HG03066 (cell line): ENCODE measurements at regions not wholly inside any gene's neighbourhood (a gene's known extent, or its start where the extent isn't known, plus 50 kb on each side); places are given as distances from the start of the nearest gene placed in this dataset.

Source experiments
- ATAC-seq: cut with Tn5 transposase; IDR thresholded peaks from one replicate; pipeline ENCODE4 v1.9.1; 2021; ENCODE audit warnings: low read depth; ENCODE audit not compliant: unreplicated experiment

DNA sequence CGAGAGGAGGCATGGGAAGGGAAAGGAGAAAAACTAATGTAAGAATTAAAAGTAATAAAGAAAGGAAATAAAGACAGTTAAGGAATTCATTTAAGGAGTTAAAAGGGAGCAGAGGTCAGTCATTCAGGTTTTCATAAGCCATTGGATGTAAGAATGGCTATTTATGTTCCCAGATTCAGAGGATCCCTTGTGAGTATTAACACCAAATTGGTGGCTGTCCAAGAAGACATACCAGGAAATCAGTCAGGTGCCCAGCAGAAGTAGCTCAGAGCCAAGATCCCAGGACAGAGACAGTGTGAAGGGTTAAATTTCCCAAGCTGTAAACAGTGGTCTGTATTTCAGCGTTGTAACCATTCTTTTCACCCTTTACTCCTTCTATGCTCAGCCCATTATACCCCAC is 550.4 kb downstream of the BCL11A start:
- no peak for ATAC-seq

DNA sequence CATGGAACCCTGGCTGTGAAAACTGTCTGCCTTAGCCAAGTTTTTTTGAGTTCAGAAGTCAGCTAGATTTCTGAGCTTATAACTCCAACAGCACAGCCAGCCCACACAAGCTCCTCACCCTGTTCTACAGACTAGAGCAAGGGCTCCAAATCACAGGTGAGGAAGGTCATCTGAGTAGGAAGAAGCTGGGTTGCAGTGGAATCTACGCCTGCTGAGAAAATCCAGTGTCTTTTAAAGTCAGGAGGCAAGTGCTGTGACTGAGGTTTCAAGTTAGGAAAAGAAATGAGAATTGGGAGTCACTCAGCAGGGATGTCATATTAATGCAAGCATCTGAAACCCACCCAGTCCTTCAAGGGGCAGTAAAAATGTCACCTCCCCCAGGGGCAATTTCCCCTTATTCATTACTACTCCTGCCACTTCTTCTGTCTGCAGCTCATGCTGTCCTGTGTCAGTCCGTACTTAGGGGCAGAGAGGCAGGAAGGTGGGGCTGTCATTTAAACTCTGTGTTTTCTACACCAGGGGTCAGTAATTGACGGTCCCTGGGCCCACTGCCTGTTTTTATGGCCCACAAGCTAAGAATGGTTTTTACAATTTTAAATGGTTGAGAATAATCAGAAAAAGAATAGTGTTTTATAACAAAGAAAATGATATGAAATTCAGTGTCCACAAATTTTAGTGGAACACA is 551.1 kb downstream of the BCL11A start:
- no peak for ATAC-seq

DNA sequence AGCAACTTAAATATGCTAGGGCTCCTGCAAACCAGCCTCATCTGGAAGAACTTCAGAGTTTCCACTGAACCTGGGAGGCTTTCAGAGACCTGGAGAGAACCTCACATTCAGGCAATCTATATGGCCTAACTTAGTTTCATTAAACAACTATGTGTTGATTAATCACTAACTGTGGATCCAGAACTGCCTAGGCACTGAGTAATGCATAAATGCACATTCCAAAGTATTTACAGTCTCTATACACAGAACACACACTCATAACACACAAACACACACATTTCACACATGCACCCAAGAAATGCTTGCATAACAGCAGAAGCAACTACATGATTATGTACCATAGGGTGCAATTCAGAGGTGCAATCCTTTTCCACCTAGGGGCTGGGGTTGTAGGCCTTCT is 552.8 kb downstream of the BCL11A start:
- ATAC-seq, result no peak

DNA sequence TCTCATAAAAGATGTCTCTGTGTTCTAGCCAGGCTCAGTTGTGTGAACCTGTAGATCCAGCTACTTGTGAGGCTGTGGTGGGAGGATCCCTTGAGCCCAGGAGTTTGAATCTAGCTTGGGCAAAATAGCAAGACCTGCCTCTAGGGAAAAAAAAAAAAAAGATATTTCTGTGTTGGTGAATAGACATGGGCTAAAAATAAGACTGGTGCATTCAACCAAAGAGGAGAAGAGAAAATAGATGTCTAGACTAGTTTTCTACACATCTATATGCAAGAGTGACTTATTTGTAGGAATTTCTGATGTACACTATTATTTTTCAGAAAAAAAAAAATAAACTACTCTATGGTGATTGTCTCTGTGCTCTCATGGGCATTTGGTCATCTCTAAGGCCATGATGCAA is 555.1 kb downstream of the BCL11A start:
- no peak for ATAC-seq

DNA sequence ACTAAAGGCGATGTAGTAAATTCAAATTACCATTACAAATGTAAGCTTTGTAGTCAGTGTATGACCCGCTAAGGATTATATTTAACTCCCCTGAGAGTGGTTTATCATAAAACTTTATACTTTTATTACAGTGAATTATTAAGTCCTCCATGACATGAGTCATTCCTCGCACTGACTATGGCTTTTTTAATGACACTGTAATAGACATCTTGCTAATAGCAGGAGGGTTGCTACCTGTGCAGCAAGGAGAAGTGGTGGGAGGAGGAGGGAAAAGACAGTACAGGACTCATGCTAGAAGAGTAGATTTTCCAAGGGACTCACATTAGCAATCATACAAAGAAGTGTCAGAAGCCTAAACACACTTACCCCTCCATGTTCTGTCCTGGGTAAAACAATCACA is 556.1 kb downstream of the BCL11A start:
- ATAC-seq, result no peak

DNA sequence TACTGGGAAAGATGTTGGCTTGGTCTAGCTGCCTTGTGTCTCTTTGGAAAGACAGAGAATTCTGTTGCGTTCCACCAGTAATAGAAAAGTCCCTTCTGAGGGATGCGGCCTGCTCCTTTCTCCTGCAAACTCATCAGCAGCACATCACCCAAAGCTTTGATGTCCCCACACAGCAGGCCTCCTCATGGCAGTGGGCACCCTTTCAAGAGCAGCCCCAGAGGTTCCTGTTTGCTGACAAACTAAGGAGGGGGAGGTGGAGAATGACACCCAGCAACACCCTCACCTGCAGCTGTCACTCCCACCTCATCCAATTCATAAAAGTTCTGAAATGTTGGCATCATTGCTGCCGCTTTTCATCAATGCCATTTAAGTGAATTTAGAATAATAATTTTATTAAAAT is 556.6 kb downstream of the BCL11A start:
- no peak for ATAC-seq

DNA sequence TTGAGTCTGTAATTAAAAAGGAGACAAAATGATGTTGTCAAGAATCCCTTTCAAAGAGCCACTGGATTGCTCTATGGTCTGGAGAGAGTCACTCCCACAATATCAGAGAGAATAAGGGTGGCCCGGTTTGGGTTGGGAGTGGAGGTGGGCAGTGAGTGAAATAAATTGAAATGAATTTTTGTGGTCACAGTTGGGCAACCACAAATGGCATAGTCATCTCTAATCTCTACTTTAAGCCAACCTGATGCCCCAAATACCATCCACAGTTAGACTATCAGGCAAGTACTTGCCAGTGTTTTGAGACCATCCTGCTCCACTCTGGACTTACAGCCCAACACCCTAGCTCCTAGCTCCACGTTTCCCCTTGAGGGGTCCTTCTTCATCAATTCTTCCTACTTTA is 559.7 kb downstream of the BCL11A start:
- no peak for ATAC-seq

DNA sequence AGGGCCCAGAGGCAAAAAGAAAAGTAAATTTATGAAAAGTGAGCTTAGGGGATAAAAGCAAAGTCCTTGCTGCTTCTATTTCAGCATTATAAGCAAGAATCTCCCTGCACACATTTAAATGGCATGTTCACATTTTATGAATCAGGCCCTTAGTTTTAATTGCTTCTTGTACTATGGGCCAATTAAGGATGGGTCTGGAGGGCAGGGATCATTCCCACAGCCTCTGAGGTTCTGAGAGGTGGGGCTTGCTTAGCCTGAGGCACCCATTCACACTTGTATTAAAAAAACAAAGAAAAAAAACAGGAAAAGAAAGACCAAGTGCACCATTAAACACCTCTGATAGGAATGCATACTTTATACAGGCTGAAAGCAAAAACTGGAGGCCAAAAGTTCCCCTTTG is 565.1 kb downstream of the BCL11A start:
- ATAC-seq, result no peak

DNA sequence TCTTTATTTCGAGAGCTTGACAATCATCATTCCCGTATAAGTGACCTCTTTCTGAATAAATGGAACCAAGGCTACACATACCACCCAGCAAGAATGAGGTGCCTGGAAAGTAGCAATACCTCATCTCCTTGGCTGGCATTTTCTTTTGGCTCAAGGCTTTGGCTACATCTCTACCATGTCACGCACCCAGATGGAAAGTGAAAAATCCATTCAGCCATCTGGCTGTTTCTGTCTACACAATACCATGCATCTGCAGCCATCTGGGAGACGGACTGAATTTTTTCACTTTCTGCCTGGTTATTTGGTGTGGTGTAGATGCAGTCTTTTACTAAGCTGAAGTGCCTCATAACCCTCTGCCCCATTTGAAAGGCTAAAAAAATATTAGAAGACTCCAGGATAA is 566.9 kb downstream of the BCL11A start:
- no peak for ATAC-seq

DNA sequence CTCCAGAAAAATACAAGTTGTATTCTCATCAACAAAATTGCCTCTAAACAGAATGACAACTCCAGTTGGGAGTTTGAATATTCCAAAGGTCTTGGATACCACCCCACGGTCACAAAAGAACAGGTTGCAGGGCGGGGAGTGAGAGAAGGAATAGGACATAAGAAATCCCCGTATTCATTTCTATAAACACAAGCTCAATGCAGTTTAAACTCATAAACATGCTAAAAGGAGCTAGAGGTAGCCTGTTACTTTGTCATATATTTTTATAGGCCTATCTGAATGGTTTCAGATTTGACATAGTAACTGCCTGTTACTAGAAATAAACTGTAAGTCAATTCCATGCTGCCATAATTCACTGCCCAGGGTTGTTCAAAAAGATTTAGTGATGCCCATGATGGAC is 567.5 kb downstream of the BCL11A start:
- no peak for ATAC-seq

DNA sequence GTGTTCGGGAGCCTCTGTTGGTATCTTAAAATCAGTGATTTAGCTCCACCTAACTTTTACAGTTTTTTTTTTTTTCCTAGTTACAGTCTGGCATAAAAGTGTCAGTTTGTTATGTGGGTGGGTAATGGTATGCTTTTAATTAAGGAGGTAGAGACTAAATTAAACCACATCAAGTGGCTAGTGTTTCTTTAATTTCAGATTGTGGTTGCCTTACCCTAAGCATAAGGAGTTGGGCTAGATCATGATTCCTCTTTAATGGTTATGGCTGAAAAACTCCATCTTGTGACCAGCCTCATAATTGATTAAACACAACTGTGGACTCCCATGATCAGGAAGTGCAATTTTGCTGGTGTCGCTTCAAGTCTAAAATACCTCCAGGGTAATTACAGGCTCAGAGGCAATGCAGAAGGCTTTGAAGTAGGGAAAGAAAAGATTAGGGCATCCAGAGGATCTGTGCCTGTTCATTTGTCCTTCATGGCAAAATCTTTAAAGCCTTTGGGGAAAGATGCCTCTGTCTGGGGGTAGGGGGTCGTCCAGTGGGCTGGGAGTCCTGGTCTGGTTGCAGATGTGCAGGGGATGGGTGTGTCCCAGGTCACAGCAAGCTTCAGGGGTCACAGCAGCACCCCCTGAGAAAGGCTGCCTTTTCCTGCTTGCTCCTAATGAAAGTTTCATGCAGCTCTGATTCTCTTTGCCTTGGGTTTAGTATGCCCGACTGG is 579.2 kb downstream of the BCL11A start:
- no peak for ATAC-seq

DNA sequence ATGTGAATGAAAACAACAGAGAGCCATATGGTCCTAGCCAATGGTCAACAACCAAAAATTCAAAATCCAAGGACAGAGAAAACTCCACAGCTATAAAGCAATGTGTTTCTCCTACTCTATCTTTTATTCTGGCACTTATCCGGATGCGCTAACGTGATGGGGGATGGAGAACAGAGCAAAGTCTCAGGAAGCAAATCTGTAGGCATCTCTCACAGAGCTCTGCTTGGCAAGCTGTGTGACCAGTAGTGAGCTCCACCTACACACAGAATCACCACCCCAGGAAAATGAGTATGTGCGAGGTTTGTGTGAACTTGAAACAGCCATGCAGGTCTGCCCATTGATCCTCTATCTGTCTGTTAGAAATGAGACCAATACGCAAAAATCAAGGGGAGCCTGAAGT is 584.3 kb downstream of the BCL11A start:
- ATAC-seq, result no peak

DNA sequence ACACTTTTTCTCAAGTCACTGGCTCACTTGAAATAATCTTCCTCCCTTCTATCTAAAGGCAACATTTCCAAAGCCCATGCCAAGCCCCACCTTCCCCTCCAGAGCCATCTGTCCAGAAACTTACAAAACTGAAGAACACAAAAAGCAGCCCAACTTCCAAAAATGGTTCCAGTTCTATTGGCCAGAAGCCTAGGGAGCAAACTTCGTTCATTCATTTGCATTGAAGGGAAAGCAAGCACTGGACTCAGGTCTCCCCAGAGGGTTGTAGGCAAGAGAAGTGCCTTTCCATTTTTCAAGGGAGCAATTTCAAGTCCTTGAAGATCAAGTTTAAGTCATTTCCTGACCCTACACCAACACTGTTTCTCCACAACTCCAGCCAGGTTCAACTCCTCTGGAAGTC is 585.0 kb downstream of the BCL11A start:
- no peak for ATAC-seq

DNA sequence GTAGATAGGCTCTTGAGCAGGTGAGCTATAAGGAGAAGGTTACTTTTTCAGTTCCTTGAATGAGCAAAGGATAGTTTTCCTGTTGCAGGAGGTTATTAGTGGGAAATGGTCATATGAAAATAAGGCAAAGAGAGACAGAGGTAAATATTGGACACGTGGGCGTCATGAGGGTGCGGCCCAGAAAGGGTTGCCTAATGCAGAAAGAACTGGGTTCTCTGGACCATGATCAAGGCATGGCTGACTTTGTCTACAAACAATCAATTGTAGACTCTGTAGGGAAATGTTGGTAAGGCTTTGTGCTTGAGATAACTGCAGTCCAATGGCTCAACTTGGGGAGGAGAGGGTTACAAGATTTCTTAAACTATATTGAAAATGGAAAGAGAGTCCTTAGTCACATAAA is 585.8 kb downstream of the BCL11A start:
- ATAC-seq, result no peak

DNA sequence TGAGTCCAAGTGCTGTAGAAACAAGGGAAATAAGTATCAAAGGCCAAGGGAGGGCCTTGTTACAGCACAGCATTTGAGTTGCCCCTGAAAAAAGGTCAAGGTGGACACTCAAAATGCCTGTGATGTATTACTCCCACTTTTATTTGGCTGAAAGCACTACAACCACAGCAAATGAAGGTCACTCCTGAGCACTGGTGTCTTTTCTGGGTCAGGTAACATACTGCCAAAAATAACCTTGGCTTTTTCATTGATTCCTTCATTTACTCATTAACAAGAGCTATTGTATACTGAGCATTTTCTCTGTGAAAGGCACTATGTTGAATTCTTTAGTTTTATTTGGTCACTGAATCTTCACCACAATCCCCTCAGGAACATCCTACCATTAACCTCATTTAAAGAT is 590.3 kb downstream of the BCL11A start:
- ATAC-seq, result no peak

DNA sequence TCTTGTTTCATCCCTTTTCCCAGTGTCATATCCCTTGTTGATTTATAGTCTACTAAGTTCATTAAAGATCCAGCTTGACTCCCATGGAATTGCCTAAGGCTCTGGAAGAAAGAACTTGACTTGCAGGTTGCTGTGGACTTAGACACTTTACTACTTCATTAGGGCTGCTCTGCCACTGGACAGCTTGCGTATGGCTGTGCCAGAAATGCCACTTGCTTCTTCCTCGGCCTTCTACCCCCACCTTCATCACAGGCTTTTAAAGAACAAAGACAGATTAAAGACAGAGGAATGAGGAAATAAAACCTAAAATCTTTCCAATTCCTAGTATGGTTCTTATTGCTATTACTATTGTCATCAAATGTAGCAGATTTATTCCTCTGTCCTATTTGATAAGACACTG is 591.7 kb downstream of the BCL11A start:
- no peak for ATAC-seq

DNA sequence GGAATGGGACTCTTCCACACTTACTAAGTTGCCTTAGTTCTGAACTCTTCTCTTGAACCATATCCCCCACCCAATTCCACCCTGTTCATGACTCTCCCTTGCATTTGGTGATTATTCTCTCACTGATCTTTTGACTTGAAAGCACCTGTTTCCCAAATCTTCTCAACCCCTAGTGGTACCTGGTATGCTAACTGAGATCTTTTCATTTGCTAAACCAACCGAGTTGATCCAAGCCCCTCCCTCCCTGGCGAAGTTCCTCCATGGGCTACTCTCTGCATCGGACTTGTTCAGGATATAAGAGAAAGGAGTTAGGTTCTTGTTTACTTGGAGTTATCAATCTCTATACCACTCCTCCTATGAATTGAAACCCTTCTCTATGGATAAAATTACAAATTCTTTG is 593.5 kb downstream of the BCL11A start:
- no peak for ATAC-seq

DNA sequence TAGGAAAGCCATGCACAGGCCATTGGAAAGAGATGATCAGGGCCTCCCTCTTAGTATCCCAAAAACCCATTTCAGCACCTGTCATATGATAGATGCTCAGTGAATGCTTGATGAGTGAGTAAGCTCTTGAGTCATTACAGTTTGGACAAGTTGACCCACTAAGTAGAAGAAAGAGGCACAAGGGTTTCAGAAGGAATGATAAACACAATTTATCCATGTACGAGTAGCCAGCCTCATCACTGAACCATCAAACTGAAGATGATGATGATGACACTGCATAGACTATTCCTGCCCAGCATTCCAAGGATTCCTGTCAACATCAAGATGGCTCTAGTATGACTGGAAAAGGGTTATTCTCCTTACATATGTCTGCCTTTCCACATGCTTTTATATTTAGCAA is 596.0 kb downstream of the BCL11A start:
- ATAC-seq, result no peak

DNA sequence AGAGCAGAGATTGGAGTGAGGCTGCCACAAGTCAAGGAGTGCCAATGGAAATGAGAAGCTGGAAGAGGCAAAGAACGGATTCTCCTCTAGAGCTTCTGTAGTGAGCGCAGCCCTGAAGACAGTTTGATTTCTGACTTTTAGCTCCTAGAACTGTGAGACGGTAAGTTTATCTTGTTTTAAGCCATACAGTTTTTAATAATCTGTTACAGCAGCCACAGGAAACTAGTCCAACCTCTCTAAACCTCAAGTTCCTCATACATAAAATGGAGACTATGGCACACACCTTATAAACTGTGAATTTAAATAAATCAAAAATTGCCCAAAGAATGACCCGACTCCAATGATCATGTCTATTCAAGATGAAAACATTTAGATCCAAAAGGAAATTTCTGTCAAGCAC is 596.5 kb downstream of the BCL11A start:
- ATAC-seq, result no peak

DNA sequence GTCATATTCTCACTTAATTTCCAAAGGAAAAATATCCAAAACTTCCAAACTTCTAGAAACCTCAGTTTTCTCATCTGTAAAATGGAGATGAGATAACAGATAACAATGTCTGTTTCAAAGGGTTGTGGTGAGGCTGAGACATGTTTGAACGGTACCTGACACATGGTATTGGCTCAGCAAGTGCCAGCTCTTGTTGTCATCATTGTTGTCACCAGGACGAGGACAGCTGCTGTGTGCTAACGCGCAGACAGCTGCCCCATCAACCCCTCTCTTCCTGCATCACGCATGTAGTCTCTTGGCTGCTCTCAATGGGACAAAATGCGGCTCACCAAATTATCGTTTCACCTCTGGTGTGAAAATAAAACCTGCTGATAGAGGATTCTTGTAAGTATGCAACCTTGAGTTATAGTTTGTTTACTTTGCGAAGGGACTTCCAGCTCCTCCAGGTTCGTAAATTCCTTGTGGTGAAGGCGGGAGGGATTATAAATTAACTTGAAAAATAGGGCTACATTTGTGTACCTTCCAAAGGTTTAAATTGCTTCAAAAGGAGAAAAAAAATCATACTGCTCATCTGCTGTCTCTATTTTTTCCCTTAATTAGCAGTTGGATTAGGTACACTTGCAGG is 605.4 kb downstream of the BCL11A start:
- no peak for ATAC-seq

DNA sequence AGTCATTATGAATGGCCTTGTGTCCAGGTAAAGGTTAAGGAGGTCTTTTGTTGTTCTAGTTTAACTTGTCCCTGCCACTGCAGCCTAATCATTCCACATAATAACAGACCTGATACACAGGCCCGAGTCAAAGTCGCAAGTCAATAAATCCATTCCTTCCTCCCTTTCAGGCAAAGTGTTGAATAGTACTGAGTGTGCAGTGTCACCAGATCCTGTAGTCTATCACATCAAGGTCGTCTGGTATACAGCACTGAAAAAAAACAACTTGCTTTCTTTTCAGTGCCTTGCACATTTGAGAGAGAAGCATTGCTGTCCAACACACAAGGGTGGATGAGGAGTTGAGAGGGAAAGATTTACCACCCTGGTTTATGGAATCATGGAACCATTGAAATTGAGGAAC is 606.2 kb downstream of the BCL11A start:
- no peak for ATAC-seq

DNA sequence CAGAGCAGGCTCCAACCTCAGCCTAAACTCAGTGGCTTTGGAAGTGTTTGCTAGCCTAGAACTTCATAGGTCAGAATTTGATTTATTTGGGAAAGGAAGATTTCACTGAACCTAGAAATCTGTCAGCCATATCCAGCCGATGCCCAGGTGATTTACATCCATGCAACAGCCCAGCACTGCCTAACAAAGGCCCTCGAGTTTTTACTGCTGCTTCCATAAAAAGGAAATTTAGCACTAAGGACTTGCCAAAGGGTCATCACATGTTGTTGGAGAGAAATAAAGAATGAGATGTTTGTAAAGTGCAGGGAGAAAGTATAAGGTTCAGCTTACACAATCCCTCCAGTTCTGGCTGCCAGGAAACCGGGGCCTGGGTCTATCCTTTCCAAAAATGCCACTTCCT is 614.2 kb downstream of the BCL11A start:
- ATAC-seq, result no peak
